Gastrocnemius medialis (tissue), 4 donors: ENCODE measurements at regions not wholly inside any gene's neighbourhood (a gene's known extent, or its start where the extent isn't known, plus 50 kb on each side); places are given as distances from the start of the nearest gene placed in this dataset.

Source experiments
- CTCF ChIP-seq, 5 experiments: fragments of 450-650 bp in 3 of 5; fragments of 200-600 bp in 2 of 5; sonication (generic) in 2 of 5; IDR thresholded peaks in 4 of 5; conservative IDR thresholded peaks in 1 of 5; 1 replicate in 4 of 5; 2 replicates in 1 of 5; pipeline ENCODE4 v1.5.1; 2016 to 2019; ENCODE audit warnings: antibody characterized with exemption in 5 of 5, mild to moderate bottlenecking in 3 of 5, moderate library complexity in 3 of 5
- POLR2A ChIP-seq, 2 donors: fragments of 450-650 bp; IDR thresholded peaks; one replicate each; pipeline ENCODE4 v1.6.1; 2017; ENCODE audit warnings: antibody characterized with exemption in 2 of 2, mild to moderate bottlenecking in 2 of 2, moderate library complexity in 2 of 2

- no peak for TF ChIP-seq CTCF (IDR thresholded peaks at IDR 0.05 in 4 of 5, conservative IDR thresholded peaks at IDR 0.05 in 1 of 5)
- no peak for TF ChIP-seq POLR2A (IDR thresholded peaks at IDR 0.05)
These were observed 64.5 kb upstream of the MITF start for GRCh38 chr3:69674752-69675151.
